ENCODE measurements at regions not wholly inside any gene's neighbourhood (a gene's known extent, or its start where the extent isn't known, plus 50 kb on each side); places are given as distances from the start of the nearest gene placed in this dataset.
"Not testable (repeated sequence)": the region's sequence is repeated elsewhere in the genome, so short reads cannot be mapped to it uniquely, and the experiment has no call there.

DNA sequence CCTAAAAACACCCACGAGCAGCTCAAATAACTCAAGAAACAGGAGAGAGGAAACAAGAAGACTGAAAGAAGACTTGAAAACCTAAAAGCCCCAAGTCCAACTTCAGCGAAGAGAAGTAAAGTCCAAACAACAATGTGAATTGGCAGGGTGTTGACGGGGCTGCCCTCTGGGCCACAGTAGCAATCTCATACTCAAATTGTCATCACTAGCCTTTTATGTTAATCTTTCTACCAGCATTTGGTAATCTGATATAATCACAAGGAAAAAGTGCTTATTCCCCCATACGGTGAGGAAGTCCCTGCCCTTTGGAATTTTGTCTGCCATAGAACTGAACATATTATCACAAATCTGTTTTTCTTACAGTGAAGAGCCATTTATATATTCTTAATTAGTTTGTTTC, 51.5 kb upstream of the IFNE start:
- DNase-seq, result no peak

DNA sequence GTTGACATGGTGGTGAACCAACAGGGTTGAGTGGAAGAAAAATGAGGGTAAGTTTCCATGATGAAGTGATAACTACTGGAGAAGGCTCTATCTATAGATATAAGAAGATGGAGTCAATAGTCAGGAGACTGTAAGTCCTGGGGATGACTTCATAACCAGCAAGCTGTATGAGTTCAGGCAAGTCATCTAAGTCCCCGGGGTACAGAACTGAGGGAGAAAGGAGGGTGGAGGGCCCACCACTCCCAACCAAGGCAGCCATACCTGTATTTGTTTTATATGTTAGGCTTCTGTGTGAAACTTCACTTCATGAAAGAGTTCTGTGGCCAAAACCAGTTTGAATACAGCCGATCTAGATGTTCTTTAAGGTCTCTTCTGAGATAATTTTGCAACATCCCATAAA, 53.3 kb upstream of the IFNE start:
- no peak for DNase-seq

DNA sequence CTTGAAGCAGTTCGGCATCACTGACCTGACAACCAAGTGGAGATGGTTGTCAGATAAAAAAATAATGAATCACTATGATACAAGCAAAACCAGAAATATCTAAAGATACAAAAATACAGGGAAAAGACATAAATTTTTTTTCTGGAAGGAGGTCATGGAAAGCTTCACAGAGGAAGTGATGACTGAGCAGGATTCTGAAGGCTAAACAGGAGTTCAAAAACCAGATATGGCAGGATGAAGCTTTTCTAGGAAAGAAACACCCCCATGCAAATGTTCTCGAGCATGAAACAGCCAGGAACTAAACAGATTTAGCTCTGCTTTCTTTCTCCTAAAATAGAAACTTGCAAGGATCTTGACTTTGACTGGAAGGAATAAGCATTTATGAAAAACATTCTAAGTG, 60.7 kb upstream of the IFNE start:
- DNase-seq, result peak; percentile 43

DNA sequence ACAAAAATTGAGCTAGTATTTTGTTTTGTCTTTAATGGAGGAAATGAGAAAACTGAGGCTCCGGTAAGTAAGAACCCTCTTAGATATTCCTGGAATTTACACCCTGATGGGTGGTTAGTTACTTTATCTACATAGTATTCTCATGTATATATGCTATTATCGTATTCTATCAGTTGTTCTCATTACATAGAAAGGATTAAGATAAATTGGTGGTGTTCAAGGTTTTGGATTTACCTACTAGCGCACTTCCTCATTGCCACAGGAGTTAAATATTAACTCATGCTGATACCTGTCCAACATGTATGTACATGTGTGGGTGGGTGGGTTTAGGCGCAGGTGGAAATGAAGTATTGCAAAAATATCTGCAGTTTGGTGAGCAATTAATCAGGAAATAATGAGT, 61.1 kb upstream of the IFNE start:
- no peak for DNase-seq

DNA sequence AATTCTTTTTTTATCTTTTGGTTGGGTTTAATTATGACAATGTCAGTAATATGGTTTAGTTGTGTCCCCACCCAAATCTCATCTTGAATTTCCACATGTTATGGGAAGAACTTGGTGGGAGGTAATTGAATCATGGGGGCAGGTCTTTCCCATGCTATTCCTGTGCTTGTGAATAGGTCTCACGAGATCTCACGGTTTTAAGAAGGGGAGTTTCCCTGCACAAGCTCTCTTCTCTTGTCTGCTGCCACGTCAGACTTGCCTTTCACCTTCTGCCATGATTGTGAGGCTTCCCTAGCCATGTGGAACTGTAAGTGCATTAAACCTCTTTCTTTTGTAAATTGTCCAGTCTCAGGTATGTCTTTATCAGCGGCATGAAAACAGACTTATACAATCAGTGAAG, 61.7 kb upstream of the IFNE start:
- DNase-seq, result not testable (repeated sequence)

DNA sequence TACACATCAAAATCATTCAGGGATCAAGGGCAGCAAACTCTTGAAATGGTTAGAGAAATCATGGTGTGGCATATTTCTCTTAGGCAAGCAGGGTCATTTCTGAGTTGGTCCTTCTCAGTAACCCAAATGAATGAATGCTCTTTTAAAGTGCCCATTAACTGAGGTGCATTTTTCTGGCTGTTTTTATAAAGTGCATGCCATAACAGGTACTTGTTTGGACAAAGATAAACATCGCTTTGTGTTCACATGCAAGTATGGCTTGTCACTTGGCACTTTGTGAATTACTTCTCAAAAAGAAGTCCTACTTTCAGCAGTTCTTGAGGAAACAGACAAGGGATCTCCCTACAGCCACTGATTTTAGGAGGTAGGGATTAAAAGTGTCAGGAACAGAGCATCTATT, 64.8 kb upstream of the IFNE start:
- no peak for DNase-seq

GRCh38 chr9:21549251-21549765, 67.2 kb upstream of the IFNE start:
- peak; percentile 93 for DNase-seq

GRCh38 chr9:21549890-21550289, 67.8 kb upstream of the IFNE start:
- no peak for DNase-seq

DNA sequence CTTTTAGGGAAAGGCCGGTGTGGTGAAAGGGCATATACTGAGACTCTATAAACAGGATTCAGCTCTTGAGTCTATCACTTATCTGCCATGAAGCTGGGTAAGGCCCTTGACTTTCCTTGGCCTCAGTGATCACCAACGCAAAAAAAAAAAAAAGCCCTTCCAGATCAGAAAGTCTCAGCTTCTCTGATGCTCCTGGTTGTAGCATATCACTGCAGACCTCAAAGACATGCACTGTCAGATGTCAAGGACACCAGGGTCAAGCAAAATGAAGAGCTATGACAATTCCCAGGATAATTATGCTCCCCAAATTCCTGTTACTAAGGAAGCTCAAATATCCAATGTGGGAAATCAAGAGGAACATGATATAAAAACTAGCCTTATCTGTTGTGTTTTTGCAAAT, 68.3 kb upstream of the IFNE start:
- DNase-seq, result no peak

DNA sequence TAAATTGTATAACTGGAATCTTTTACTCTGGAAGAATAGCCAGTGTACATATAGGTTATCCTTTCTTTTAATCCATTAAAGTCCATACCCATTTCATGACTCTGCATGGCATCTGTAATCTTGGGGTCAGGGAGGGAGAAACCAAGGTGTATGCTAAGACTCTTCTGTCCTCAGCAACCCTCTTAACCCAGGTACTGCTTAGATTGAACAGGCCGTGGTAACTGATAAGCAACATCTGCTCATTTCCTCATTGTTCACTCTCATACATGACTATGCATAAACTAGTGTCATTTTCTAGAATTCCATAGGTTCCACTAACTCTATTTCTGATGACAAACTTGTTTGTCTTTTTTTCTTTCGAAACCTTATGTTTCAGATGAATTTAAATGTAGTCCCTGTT, 69.3 kb upstream of the IFNE start:
- no peak for DNase-seq

DNA sequence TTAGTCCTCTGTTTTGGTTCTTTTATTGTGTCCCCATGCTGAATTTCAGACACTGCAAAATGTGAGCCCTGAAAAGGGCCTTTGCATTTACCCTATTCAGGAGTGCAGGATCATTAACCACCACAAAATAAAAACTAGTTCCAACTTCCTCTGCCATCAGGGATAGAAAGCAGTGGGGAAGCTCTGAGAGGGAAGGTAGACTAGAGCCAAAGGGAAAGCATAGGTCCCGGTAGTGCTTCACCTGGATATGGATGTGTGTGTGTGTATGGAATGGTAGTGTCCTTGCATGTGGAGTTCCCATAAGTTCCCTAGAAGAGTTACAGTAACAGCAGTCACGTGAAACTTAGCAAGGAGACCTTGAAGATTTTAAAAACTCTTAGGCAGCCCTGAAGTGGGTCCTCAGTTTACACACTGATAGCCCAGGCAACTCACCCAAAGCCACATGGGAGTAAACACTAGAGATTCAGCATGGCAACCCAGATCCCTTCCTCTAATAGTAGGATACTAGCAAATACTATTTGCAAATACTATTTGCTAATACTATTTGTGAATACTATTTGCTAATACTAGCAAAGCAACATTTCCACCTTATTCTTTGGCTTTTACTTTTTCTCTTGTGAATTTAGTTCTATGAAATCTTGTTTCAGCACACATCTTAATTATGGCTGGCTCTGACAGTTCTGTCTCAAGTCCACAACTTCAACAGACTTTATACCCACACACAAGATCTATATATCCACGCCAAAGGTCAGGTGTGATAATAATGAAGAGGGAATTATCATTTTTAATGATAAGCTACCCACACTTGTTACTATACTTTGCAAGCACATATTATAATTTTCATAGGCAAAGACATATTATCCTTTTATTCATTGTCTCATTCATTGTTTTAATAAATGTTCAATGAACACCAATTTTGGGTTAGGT, 70.4 kb upstream of the IFNE start:
- DNase-seq, result no peak

GRCh38 chr9:21553441-21553840, 71.3 kb upstream of the IFNE start:
- no peak for DNase-seq

DNA sequence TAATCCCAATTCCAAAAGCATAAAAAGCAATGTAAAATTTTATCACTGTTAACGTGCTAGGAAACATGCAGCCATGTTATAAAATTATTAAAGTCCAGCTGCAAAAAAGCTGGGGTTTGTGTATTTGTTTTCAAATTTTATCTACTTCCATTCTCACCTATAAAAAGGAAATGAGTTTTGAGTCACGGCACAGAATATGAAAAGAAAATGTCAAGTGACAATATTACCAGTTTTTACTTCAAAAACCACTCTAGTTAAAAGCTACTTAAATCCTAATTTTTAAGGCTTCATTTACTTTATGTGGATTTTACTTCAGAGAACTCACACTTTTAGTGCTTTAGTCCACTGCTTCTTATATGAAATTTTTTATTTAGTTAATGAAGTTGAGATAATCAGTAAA, 72.7 kb upstream of the IFNE start:
- no peak for DNase-seq

DNA sequence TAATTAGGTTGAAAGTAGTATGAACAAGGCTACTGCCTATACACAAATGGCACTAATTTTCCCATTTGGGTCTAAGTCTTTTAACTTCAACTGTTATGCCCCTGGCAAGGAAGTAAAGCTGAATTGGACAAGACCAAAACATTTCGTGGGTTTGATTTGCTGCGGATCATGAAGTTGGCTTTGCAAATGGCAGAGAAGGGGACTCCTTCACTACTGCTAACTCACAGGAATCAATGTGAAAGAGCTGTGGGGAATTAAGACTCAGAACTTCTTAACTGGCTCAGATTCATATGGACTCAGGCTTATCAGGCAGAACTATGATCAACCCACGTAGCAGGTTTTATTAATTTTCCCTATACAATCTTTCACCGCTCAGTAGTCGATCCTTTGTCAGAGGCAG, 73.8 kb upstream of the IFNE start:
- DNase-seq, result no peak

DNA sequence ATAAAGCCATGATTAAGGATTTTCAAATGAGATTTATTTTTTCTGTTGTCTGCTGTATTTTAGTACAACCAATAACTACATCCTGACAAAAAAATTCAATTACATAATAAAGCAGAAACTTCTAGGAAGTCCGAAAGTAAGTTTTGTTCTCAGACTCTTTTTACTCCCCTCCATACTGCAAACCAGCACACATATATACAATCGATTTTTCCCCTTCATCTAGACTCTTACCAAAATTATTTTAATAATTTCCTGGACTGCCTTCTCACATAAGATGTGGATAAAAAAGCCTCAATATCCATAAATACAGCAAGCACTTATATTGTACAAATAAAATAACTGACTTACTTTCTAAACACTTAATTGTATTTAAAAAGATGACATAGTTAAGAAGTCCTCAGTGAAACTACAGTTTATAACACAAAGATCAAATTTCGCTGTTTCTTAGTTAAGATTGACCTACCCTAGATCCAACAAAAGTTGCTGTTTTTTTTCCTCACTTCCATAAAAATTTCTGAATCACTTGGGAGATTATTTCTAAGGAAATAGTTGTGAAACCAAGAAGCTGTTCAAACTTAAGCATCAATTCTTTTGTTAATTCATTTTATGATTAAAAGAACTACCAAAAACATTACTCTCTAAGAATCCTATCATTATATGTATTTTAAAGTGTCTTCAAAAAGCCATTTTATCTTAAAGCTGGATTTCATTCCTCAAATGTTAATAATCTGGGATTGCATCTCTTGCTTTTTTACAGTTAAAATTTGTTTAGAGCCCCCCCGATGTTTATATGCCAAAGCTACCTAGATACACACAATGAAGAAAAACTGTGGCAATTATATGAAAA, 74.7 kb upstream of the IFNE start:
- peak; percentile 36 for DNase-seq

GRCh38 chr9:21557428-21557768, 75.3 kb upstream of the IFNE start:
- peak; percentile 39 for DNase-seq

GRCh38 chr9:21558079-21558478, 76.0 kb upstream of the IFNE start:
- no peak for DNase-seq

GRCh38 chr9:21558615-21559401, 76.7 kb upstream of the IFNE start:
- peak; percentile 66 for DNase-seq

- DNase-seq, result peak; percentile 76
Observed at GRCh38 chr9:21559402-21560280, 77.5 kb upstream of the IFNE start.

- DNase-seq, result no peak
Observed at GRCh38 chr9:21560281-21560745, 78.2 kb upstream of the IFNE start.

GRCh38 chr9:21561502-21561901, 79.4 kb upstream of the IFNE start:
- DNase-seq, result no peak

GRCh38 chr9:21564175-21564574, 82.1 kb upstream of the IFNE start:
- no peak for DNase-seq
